Gastrocnemius medialis (tissue), 4 donors: ENCODE measurements at regions not wholly inside any gene's neighbourhood (a gene's known extent, or its start where the extent isn't known, plus 50 kb on each side); places are given as distances from the start of the nearest gene placed in this dataset.

Experiments used
- ATAC-seq, 2 donors: fragments of 150-250 bp; one replicate each; pipeline ENCODE4 v1.9.1; 2016
- DNase-seq, 2 donors: peaks; one replicate each; pipeline ENCODE4 v3.0.0-alpha.2; 2019
- H3K27ac ChIP-seq, 4 donors: fragments of 200-600 bp; sonication (generic); 1 replicate in 1 of 4; 2 replicates in 3 of 4; pipeline ENCODE4 v1.5.1; 2016 to 2018; ENCODE audit warnings: mild to moderate bottlenecking in 2 of 4, moderate library complexity in 1 of 4
- H3K27me3 ChIP-seq, 3 donors: fragments of 200-600 bp; sonication (generic) in 2 of 3; 1 replicate in 1 of 3; 2 replicates in 2 of 3; pipeline versions ENCODE4 v1.5.1 to v1.6.0; 2016 to 2019; ENCODE audit warnings: mild to moderate bottlenecking in 1 of 3, moderate library complexity in 1 of 3
- H3K36me3 ChIP-seq, 2 donors: fragments of 200-600 bp; sonication (generic) in 1 of 2; one replicate each; pipeline ENCODE4 v1.5.1; 2017 to 2018
- H3K4me1 ChIP-seq, 2 donors: fragments of 200-600 bp; sonication (generic) in 1 of 2; one replicate each; pipeline ENCODE4 v1.5.1; 2016 to 2017; ENCODE audit warnings: mild to moderate bottlenecking in 2 of 2
- H3K4me3 ChIP-seq, 4 donors: fragments of 200-600 bp; sonication (generic) in 3 of 4; 1 replicate in 1 of 4; 2 replicates in 3 of 4; pipeline ENCODE4 v1.5.1; 2016 to 2019; ENCODE audit warnings: mild to moderate bottlenecking in 2 of 4
- H3K9me3 ChIP-seq, 3 donors: fragments of 200-600 bp; sonication (generic) in 2 of 3; 1 replicate in 1 of 3; 2 replicates in 2 of 3; pipeline ENCODE4 v1.5.1; 2016 to 2019
- CTCF ChIP-seq, 5 experiments: fragments of 450-650 bp in 3 of 5; fragments of 200-600 bp in 2 of 5; sonication (generic) in 2 of 5; IDR thresholded peaks in 4 of 5; conservative IDR thresholded peaks in 1 of 5; 1 replicate in 4 of 5; 2 replicates in 1 of 5; pipeline ENCODE4 v1.5.1; 2016 to 2019; ENCODE audit warnings: antibody characterized with exemption in 5 of 5, mild to moderate bottlenecking in 3 of 5, moderate library complexity in 3 of 5
- POLR2A ChIP-seq, 2 donors: fragments of 450-650 bp; IDR thresholded peaks; one replicate each; pipeline ENCODE4 v1.6.1; 2017; ENCODE audit warnings: antibody characterized with exemption in 2 of 2, mild to moderate bottlenecking in 2 of 2, moderate library complexity in 2 of 2
- in situ Hi-C, 4 donors: fragments of 200-750 bp; cut with MboI; loops; one replicate each; pipeline versions ENCODE4 v1.15.0 to v1.8.0; 2017; ENCODE audit warnings: low sequenced_read_pairs in 4 of 4
- intact Hi-C: fragments of 100-400 bp; cut with DNase I; formaldehyde crosslinking; loops from one replicate; pipeline ENCODE4 v1.15.1; 2023; ENCODE audit warnings: low total_unique reads

DNA sequence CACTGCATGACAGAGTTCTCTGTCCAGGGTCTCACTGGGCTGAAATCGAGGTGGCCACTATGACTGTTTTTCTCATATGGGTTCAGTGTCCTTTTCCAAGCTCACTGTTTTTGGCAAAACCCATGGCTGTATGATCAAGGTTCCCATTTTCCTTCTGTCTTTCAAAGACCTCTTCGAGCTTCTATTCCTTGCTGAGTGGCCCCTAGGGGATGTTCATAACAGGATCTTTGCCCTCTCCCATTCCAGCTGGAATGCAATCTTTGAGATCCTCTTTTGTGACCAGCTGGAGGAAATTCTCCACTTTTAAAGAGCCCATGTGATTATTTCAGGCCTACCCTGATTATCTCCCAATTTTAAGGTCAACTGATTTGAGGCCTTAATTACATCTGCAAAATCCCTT, 572.5 kb upstream of the SLC10A2 start:
- no peak for TF ChIP-seq POLR2A (IDR thresholded peaks at IDR 0.05)
- no peak for TF ChIP-seq CTCF (IDR thresholded peaks at IDR 0.05 in 4 of 5, conservative IDR thresholded peaks at IDR 0.05 in 1 of 5)
- in situ Hi-C loops: no loop called here
- intact Hi-C loops: no loop called here
- H3K4me1 ChIP-seq: no peaks in the 10 kb centered on the region
- no peaks in the 10 kb centered on the region for H3K9me3 ChIP-seq
- no peak overlapping the region for H3K4me3 ChIP-seq
- DNase-seq (no peak), ATAC-seq (no peak)
- no peaks in the 10 kb centered on the region for H3K36me3 ChIP-seq
- no peaks in the 10 kb centered on the region for H3K27me3 ChIP-seq
- no peak overlapping the region for H3K27ac ChIP-seq

- ATAC-seq: no peak
- intact Hi-C loops (no loop called here), in situ Hi-C loops (no loop called here)
- Histone ChIP-seq H3K4me3 (no peak overlapping the region), H3K9me3 (no peaks in the 10 kb centered on the region), H3K36me3 (no peaks in the 10 kb centered on the region), H3K4me1 (no peaks in the 10 kb centered on the region), H3K27ac (no peak overlapping the region), H3K27me3 (no peaks in the 10 kb centered on the region)
- DNase-seq: no peak
- TF ChIP-seq POLR2A (IDR thresholded peaks at IDR 0.05) (no peak), CTCF (IDR thresholded peaks at IDR 0.05 in 4 of 5, conservative IDR thresholded peaks at IDR 0.05 in 1 of 5) (no peak)
These were observed 567.8 kb upstream of the SLC10A2 start for GRCh38 chr13:103634066-103634465.

DNA sequence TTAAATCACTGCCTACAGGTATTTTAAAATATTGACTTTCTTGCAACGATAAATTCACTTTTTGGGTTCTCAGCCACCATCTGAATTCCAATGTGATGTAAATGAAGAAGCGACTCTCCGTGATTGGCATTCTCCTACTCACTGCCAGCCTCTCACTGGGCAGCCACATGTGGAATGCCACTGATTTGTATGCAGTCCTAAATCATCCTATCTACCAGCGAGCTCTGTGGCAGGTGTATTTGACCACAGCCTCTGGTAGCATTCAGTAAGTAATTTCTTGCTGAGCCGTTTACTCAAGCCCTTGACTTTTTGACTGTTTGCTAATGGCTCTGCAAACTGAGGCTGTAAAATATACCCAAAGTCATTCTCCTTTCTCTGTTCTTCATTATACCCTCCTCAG, 559.0 kb upstream of the SLC10A2 start:
- H3K4me3 ChIP-seq: no peak overlapping the region
- no peak overlapping the region for H3K27ac ChIP-seq
- in situ Hi-C loops: no loop called here
- H3K4me1 ChIP-seq: no peaks in the 10 kb centered on the region
- no peak for DNase-seq
- no peak for TF ChIP-seq CTCF (IDR thresholded peaks at IDR 0.05 in 4 of 5, conservative IDR thresholded peaks at IDR 0.05 in 1 of 5)
- no peak for TF ChIP-seq POLR2A (IDR thresholded peaks at IDR 0.05)
- H3K36me3 ChIP-seq: no peaks in the 10 kb centered on the region
- no peak for ATAC-seq
- intact Hi-C loops: no loop called here
- no peaks in the 10 kb centered on the region for H3K9me3 ChIP-seq
- H3K27me3 ChIP-seq: no peaks in the 10 kb centered on the region

GRCh38 chr13:103618151-103618550, 551.9 kb upstream of the SLC10A2 start:
- in situ Hi-C loops: no loop called here
- H3K27ac ChIP-seq: no peak overlapping the region
- H3K4me1 ChIP-seq: no peaks in the 10 kb centered on the region
- intact Hi-C loops: no loop called here
- H3K9me3 ChIP-seq: no peaks in the 10 kb centered on the region
- DNase-seq (no peak), ATAC-seq (no peak)
- H3K36me3 ChIP-seq: no peaks in the 10 kb centered on the region
- H3K4me3 ChIP-seq: no peak overlapping the region
- TF ChIP-seq CTCF (IDR thresholded peaks at IDR 0.05 in 4 of 5, conservative IDR thresholded peaks at IDR 0.05 in 1 of 5): no peak
- TF ChIP-seq POLR2A (IDR thresholded peaks at IDR 0.05): no peak
- H3K27me3 ChIP-seq: no peaks in the 10 kb centered on the region

GRCh38 chr13:103615771-103616170, 549.6 kb upstream of the SLC10A2 start:
- Histone ChIP-seq H3K36me3 (no peaks in the 10 kb centered on the region), H3K27me3 (no peaks in the 10 kb centered on the region), H3K4me3 (no peak overlapping the region), H3K9me3 (no peaks in the 10 kb centered on the region), H3K4me1 (no peaks in the 10 kb centered on the region), H3K27ac (no peak overlapping the region)
- ATAC-seq (no peak), DNase-seq (no peak)
- intact Hi-C loops (no loop called here), in situ Hi-C loops (no loop called here)
- TF ChIP-seq CTCF (IDR thresholded peaks at IDR 0.05 in 4 of 5, conservative IDR thresholded peaks at IDR 0.05 in 1 of 5) (no peak), POLR2A (IDR thresholded peaks at IDR 0.05) (no peak)
